AG04449 (cell line): ENCODE measurements at regions not wholly inside any gene's neighbourhood (a gene's known extent, or its start where the extent isn't known, plus 50 kb on each side); places are given as distances from the start of the nearest gene placed in this dataset.

ENCODE experiments used
- CTCF ChIA-PET: fragments of 350-600 bp; formaldehyde crosslinking; extraction: SDS; loops from one replicate; lab custom pipeline; 2021; ENCODE audit warnings: antibody characterized with exemption; lab: Yijun Ruan, JAX
- POLR2A ChIA-PET: fragments of 400-600, 350-600 bp; formaldehyde crosslinking; extraction: SDS; loops from one replicate; lab custom pipeline; 2020; ENCODE audit warnings: antibody characterized with exemption, inconsistent platforms; lab: Yijun Ruan, JAX
- DNase-seq: peaks from one replicate; pipeline ENCODE4 v3.0.0-alpha.2; 2010; ENCODE audit warnings: low read depth, low spot score
- H3K4me3 ChIP-seq: 2 replicates; pipeline ENCODE4 v1.5.1; 2011; ENCODE audit warnings: low read depth, mild to moderate bottlenecking, control low read depth, low read length
- CTCF ChIP-seq: IDR thresholded peaks from one replicate; pipeline ENCODE4 v1.5.1; 2011; ENCODE audit warnings: mild to moderate bottlenecking, moderate library complexity, low read length, control low read depth, inconsistent platforms; ENCODE audit not compliant: insufficient read depth; ENCODE audit errors: missing control alignments

- no peak for TF ChIP-seq CTCF
- ChIA-PET CTCF (interaction anchor here (0.7 to 13.9 kb wide), 7 partner anchors 8 to 1094 kb away, joined by 4 to 1029 read pairs (median 5); partner anchors contain the start of genes LRIG2 and PPM1J), POLR2A (no interaction called here)
- H3K4me3 ChIP-seq, result no peak overlapping the region
- no peak for DNase-seq
These were observed 82.1 kb upstream of the PPM1J start for GRCh38 chr1:112797224-112797623.

DNA sequence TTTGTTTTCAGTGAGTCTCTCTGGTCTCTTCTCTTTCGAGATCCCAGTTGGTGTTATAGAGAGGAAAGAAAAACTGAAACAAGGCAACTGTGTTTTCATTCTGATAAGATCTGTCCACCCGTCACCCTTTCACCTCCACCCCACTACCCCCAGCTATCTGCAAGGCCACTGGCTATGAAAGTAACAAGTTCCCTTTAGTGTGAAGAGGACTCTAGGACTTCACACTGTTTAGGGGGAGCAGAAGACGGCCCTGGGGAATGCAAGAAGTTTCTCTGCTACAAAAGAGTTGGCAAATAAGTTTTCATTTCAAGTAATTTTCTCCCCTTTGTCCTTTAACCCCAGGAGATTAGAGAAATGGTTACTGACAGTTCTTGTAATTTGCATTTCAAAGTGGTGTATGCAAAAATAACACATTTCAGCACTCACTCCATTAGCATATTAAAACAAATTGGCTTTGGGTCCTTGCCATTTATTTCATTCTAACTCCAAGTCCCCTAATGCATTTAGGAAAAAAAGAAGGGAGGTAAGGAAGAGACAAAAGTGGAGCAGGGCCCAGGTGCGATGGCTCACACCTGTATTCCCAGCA is 79.6 kb upstream of the PPM1J start:
- CTCF ChIA-PET, result interaction anchor here (1.0 to 8.0 kb wide), 2 partner anchors 10 to 79 kb away, joined by 3 to 45 read pairs; partner anchors contain the start of gene PPM1J
- no peak for TF ChIP-seq CTCF
- POLR2A ChIA-PET, result no interaction called here
- DNase-seq, result no peak
- H3K4me3 ChIP-seq, result no peak overlapping the region

DNA sequence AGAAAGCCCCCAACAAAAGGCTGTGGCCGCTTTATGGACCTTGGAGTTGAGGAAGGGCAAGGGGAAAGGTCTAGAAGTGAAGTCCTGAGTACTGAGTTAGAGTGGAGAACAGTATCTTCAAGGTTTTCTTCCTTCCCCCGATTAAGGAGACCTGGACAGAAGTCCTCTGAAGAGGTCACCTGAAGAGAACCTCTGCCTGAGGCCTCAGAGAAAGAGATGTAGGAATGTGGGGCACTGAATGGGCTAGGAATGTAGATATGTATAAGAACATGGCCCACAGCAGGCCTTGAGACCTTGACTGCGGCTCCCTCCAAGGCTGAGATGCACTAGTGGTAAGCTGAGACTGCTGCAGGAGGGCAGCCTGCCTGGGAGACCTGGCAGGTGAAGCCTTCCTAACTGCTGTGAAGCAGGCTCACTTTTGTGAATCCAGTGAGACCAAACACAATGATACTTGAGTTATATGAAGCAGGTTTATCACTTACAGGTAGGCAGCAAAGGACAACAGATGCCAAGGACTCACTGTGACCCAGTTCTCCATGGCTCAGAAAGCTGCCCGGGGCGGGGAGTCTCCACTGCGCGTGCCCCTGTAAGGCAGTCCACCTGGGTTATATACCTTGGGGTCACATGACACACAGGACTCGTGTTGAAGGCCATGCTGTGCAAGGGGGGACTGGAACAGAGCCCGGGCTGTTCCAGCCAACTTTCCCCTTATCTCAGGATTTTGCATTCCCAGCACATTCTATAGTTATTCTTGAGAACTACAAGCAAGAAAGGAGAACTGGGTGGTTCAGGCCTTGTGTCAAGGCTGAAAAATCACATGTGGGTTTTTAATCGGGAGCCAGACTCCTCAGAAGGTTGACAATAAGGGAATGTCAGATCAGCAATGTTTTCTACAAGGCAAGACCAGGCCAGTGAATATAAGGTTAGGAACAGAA is 78.8 kb upstream of the PPM1J start:
- ChIA-PET CTCF (interaction anchor here (2.4 to 8.0 kb wide), 2 partner anchors 10 to 78 kb away, joined by 16 to 45 read pairs; partner anchors contain the start of gene PPM1J), POLR2A (no interaction called here)
- no peak for TF ChIP-seq CTCF
- H3K4me3 ChIP-seq, result no peak overlapping the region
- no peak for DNase-seq

GRCh38 chr1:112791723-112792104 is 76.6 kb upstream of the PPM1J start:
- no peak for DNase-seq
- POLR2A ChIA-PET, result no interaction called here
- CTCF ChIA-PET, result interaction anchor here (1.1 to 8.0 kb wide), 5 partner anchors 12 to 76 kb away, joined by 3 to 45 read pairs (median 10); partner anchors contain the start of gene PPM1J
- TF ChIP-seq CTCF, result no peak
- no peak overlapping the region for H3K4me3 ChIP-seq

GRCh38 chr1:112790920-112791722 is 76.0 kb upstream of the PPM1J start:
- ChIA-PET CTCF (interaction anchor here (1.1 to 8.0 kb wide), 5 partner anchors 9 to 75 kb away, joined by 3 to 45 read pairs (median 10); partner anchors contain the start of gene PPM1J), POLR2A (no interaction called here)
- H3K4me3 ChIP-seq, result no peak overlapping the region
- no peak for TF ChIP-seq CTCF
- no peak for DNase-seq
